K562 (cell line): ENCODE measurements at regions not wholly inside any gene's neighbourhood (a gene's known extent, or its start where the extent isn't known, plus 50 kb on each side); places are given as distances from the start of the nearest gene placed in this dataset.

Source experiments
- NFIX ChIP-seq: fragments of 250-450 bp; sonication (Bioruptor Pico); IDR thresholded peaks from 2 replicates; pipeline ENCODE4 v1.4.0; 2020; ENCODE audit warnings: low read depth, mild to moderate bottlenecking, moderate library complexity
- NR2F6 ChIP-seq: fragments of 450-650 bp; formaldehyde crosslinking; IDR thresholded peaks from 2 replicates; pipeline ENCODE4 v1.4.0; 2020; ENCODE audit warnings: mild to moderate bottlenecking
- RBM14 ChIP-seq: fragments of 200-400 bp; formaldehyde crosslinking; IDR thresholded peaks from 2 replicates; pipeline ENCODE4 v1.6.1; 2018; ENCODE audit warnings: low read depth, mild to moderate bottlenecking, low read length, moderate library complexity, borderline replicate concordance; ENCODE audit not compliant: insufficient read depth
- STAT5B ChIP-seq: fragments of 250-450 bp; sonication (Bioruptor Pico); IDR thresholded peaks from 2 replicates; pipeline ENCODE4 v1.8.0; 2021; ENCODE audit warnings: mild to moderate bottlenecking, inconsistent platforms
- TAF7 ChIP-seq: fragments of 450-650 bp; IDR thresholded peaks from 2 replicates; pipeline ENCODE4 v1.6.1; 2016; ENCODE audit warnings: missing genetic modification characterization, missing compliant biosample characterization
- ZNF175 ChIP-seq: fragments of 200-800 bp; sonication (Bioruptor generic); IDR thresholded peaks from 2 replicates; pipeline ENCODE4 v1.6.1; 2016; ENCODE audit warnings: low read depth, mild to moderate bottlenecking, missing genetic modification characterization, missing compliant biosample characterization
- TF ChIP-seq, protein P1 (sequence below), 2 experiments: fragments of 450-650 bp in 1 of 2; IDR thresholded peaks; 2 replicates each; pipeline ENCODE4 v1.6.1; 2011 to 2017; ENCODE audit warnings: low read depth in 2 of 2, antibody characterized with exemption in 1 of 2, borderline replicate concordance in 1 of 2, low read length in 1 of 2, mild to moderate bottlenecking in 1 of 2, mixed read lengths in 1 of 2; ENCODE audit not compliant: control insufficient read depth in 1 of 2
- TF ChIP-seq, protein P2 (sequence below): fragments of 250-450 bp; sonication (Bioruptor Pico); IDR thresholded peaks from 2 replicates; pipeline ENCODE4 v1.8.0; 2022; ENCODE audit warnings: moderate library complexity, mild to moderate bottlenecking, inconsistent platforms

DNA sequence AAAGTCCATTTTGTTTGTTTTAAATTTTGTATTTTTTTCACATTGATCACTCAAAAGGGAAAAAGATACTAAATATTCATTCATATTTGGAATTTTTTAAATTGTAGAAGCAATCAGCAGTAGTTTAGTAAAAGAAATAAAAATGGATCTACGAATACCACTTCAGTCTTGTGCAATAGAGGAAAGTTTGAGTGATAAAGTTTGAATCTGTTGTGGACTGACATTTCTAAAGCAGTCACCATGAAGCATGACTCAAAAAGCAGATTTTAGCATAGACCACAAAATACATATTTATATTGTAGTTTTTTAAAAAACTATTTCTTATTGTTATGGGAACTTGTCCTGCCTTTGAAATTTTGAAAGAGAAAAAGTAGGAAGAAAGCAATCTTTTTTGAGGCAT is 520.5 kb upstream of the ZEB2 start (continued):
- TF ChIP-seq, protein P1, sequence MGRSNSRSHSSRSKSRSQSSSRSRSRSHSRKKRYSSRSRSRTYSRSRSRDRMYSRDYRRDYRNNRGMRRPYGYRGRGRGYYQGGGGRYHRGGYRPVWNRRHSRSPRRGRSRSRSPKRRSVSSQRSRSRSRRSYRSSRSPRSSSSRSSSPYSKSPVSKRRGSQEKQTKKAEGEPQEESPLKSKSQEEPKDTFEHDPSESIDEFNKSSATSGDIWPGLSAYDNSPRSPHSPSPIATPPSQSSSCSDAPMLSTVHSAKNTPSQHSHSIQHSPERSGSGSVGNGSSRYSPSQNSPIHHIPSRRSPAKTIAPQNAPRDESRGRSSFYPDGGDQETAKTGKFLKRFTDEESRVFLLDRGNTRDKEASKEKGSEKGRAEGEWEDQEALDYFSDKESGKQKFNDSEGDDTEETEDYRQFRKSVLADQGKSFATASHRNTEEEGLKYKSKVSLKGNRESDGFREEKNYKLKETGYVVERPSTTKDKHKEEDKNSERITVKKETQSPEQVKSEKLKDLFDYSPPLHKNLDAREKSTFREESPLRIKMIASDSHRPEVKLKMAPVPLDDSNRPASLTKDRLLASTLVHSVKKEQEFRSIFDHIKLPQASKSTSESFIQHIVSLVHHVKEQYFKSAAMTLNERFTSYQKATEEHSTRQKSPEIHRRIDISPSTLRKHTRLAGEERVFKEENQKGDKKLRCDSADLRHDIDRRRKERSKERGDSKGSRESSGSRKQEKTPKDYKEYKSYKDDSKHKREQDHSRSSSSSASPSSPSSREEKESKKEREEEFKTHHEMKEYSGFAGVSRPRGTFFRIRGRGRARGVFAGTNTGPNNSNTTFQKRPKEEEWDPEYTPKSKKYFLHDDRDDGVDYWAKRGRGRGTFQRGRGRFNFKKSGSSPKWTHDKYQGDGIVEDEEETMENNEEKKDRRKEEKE (IDR thresholded peaks at IDR 0.05; ENCODE audit: borderline replicate concordance in 1 of 2, control insufficient read depth in 1 of 2, low read depth in 2 of 2, low read length in 1 of 2): no peak
- no peak for TF ChIP-seq RBM14
- TF ChIP-seq STAT5B (CRISPR knock-in tag): no peak
- no peak for TF ChIP-seq TAF7 (tag)
- TF ChIP-seq, protein P2, sequence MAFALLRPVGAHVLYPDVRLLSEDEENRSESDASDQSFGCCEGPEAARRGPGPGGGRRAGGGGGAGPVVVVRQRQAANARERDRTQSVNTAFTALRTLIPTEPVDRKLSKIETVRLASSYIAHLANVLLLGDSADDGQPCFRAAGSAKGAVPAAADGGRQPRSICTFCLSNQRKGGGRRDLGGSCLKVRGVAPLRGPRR: no peak
- TF ChIP-seq ZNF175 (CRISPR knock-in tag): no peak
- TF ChIP-seq NFIX (CRISPR knock-in tag): no peak
- no peak for TF ChIP-seq NR2F6
